HEK293 (cell line): ENCODE measurements at regions not wholly inside any gene's neighbourhood (a gene's known extent, or its start where the extent isn't known, plus 50 kb on each side); places are given as distances from the start of the nearest gene placed in this dataset.

Experiments used
- CTCF ChIA-PET: fragments of 350-600 bp; formaldehyde crosslinking; extraction: SDS; loops from one replicate; lab custom pipeline; 2021; ENCODE audit warnings: antibody characterized with exemption; lab: Yijun Ruan, JAX
- POLR2A ChIA-PET: fragments of 300-600 bp; formaldehyde crosslinking; extraction: SDS; loops from one replicate; lab custom pipeline; 2020; ENCODE audit warnings: antibody characterized with exemption, inconsistent platforms; lab: Yijun Ruan, JAX
- H3K27ac ChIP-seq: fragments of 200-500 bp; sonication (Bioruptor generic); 2 replicates; pipeline ENCODE4 v1.5.1; 2014; ENCODE audit warnings: low read depth, low read length, control low read depth, inconsistent platforms; ENCODE audit errors: extremely low read depth
- H3K36me3 ChIP-seq, 2 experiments: fragments of 200-500 bp in 1 of 2; sonication (Bioruptor generic) in 1 of 2; 1 replicate in 1 of 2; 2 replicates in 1 of 2; pipeline ENCODE4 v1.5.1; 2014 to 2017; ENCODE audit warnings: inconsistent platforms in 2 of 2, low read length in 2 of 2; ENCODE audit not compliant: control insufficient read depth in 2 of 2, insufficient read depth in 1 of 2
- H3K4me1 ChIP-seq: fragments of 200-500 bp; sonication (Bioruptor generic); 2 replicates; pipeline ENCODE4 v1.5.1; 2014; ENCODE audit warnings: mild to moderate bottlenecking, low read length, inconsistent platforms; ENCODE audit not compliant: control insufficient read depth, insufficient read depth
- H3K4me3 ChIP-seq: 2 replicates; pipeline ENCODE4 v1.5.1; 2011; ENCODE audit warnings: low read depth, mild to moderate bottlenecking, control low read depth, low read length, moderate library complexity
- H3K9me3 ChIP-seq: fragments of 200-500 bp; sonication (Bioruptor generic); 2 replicates; pipeline ENCODE4 v1.5.1; 2014; ENCODE audit warnings: low read depth, low read length, inconsistent platforms; ENCODE audit not compliant: control insufficient read depth, insufficient read depth
- KLF16 ChIP-seq: fragments of 450-650 bp; formaldehyde crosslinking; IDR thresholded peaks from 2 replicates; pipeline ENCODE4 v1.5.1; 2017; ENCODE audit warnings: missing biosample characterization, missing genetic modification characterization
- OVOL3 ChIP-seq: fragments of 450-650 bp; formaldehyde crosslinking; IDR thresholded peaks from 2 replicates; pipeline ENCODE4 v1.5.1; 2016; ENCODE audit warnings: missing biosample characterization, missing genetic modification characterization
- PRDM1 ChIP-seq: fragments of 450-650 bp; formaldehyde crosslinking; IDR thresholded peaks from 2 replicates; pipeline ENCODE4; 2016; ENCODE audit warnings: missing biosample characterization, missing genetic modification characterization
- ZBTB17 ChIP-seq: fragments of 450-650 bp; formaldehyde crosslinking; IDR thresholded peaks from 2 replicates; pipeline ENCODE4 v1.5.1; 2016; ENCODE audit warnings: missing biosample characterization, missing genetic modification characterization
- ZBTB20 ChIP-seq: fragments of 450-650 bp; formaldehyde crosslinking; IDR thresholded peaks from 2 replicates; pipeline ENCODE4 v1.5.1; 2016; ENCODE audit warnings: missing biosample characterization, missing genetic modification characterization
- ZBTB21 ChIP-seq: fragments of 450-650 bp; formaldehyde crosslinking; IDR thresholded peaks from 2 replicates; pipeline ENCODE4 v1.5.1; 2017; ENCODE audit warnings: missing biosample characterization, missing genetic modification characterization
- ZBTB48 ChIP-seq: fragments of 450-650 bp; formaldehyde crosslinking; IDR thresholded peaks from 2 replicates; pipeline ENCODE4 v1.5.1; 2016; ENCODE audit warnings: missing biosample characterization, missing genetic modification characterization
- ZBTB8A ChIP-seq: fragments of 450-650 bp; formaldehyde crosslinking; IDR thresholded peaks from 2 replicates; pipeline ENCODE4 v1.5.1; 2016; ENCODE audit warnings: missing biosample characterization, missing genetic modification characterization
- ZNF10 ChIP-seq: fragments of 450-650 bp; formaldehyde crosslinking; IDR thresholded peaks from 2 replicates; pipeline ENCODE4 v1.5.1; 2017; ENCODE audit warnings: missing biosample characterization, missing genetic modification characterization
- ZNF112 ChIP-seq: fragments of 450-650 bp; formaldehyde crosslinking; IDR thresholded peaks from 2 replicates; pipeline ENCODE4 v1.5.0; 2017; ENCODE audit warnings: missing biosample characterization, missing genetic modification characterization
- ZNF132 ChIP-seq: fragments of 450-650 bp; formaldehyde crosslinking; IDR thresholded peaks from 2 replicates; pipeline ENCODE4 v1.5.1; 2017; ENCODE audit warnings: missing biosample characterization, missing genetic modification characterization, borderline replicate concordance
- ZNF146 ChIP-seq: fragments of 450-650 bp; formaldehyde crosslinking; IDR thresholded peaks from 2 replicates; pipeline ENCODE4 v1.5.1; 2016; ENCODE audit warnings: missing biosample characterization, missing genetic modification characterization
- ZNF26 ChIP-seq: fragments of 450-650 bp; formaldehyde crosslinking; IDR thresholded peaks from 2 replicates; pipeline ENCODE4 v1.5.1; 2016; ENCODE audit warnings: missing biosample characterization, missing genetic modification characterization
- ZNF37A ChIP-seq: fragments of 450-650 bp; IDR thresholded peaks from 2 replicates; pipeline ENCODE4 v1.5.1; 2018; ENCODE audit warnings: missing biosample characterization, missing genetic modification characterization
- ZNF426 ChIP-seq: fragments of 450-650 bp; formaldehyde crosslinking; IDR thresholded peaks from 2 replicates; pipeline ENCODE4 v1.5.1; 2017; ENCODE audit warnings: missing biosample characterization, missing genetic modification characterization, mild to moderate bottlenecking, inconsistent platforms, moderate library complexity
- ZNF514 ChIP-seq: fragments of 450-650 bp; formaldehyde crosslinking; IDR thresholded peaks from 2 replicates; pipeline ENCODE4 v1.5.1; 2016; ENCODE audit warnings: missing biosample characterization, missing genetic modification characterization
- ZNF555 ChIP-seq: fragments of 450-650 bp; formaldehyde crosslinking; conservative IDR thresholded peaks from 2 replicates; pipeline ENCODE4 v1.5.1; 2017; ENCODE audit warnings: missing biosample characterization, mild to moderate bottlenecking, missing genetic modification characterization, inconsistent platforms
- ZNF596 ChIP-seq: fragments of 450-650 bp; IDR thresholded peaks from 2 replicates; pipeline ENCODE4 v1.5.0; 2018; ENCODE audit warnings: missing biosample characterization, mild to moderate bottlenecking, missing genetic modification characterization, moderate library complexity
- ZNF600 ChIP-seq: fragments of 450-650 bp; formaldehyde crosslinking; IDR thresholded peaks from 2 replicates; pipeline ENCODE4 v1.5.1; 2016; ENCODE audit warnings: missing biosample characterization, missing genetic modification characterization
- ZNF704 ChIP-seq: fragments of 450-650 bp; formaldehyde crosslinking; IDR thresholded peaks from 2 replicates; pipeline ENCODE4 v1.5.1; 2016; ENCODE audit warnings: missing biosample characterization, missing genetic modification characterization
- ZNF707 ChIP-seq: fragments of 450-650 bp; formaldehyde crosslinking; IDR thresholded peaks from 2 replicates; pipeline ENCODE4 v1.5.1; 2016; ENCODE audit warnings: missing biosample characterization, missing genetic modification characterization
- ZSCAN16 ChIP-seq: fragments of 450-650 bp; formaldehyde crosslinking; IDR thresholded peaks from 2 replicates; pipeline ENCODE4 v1.5.1; 2016; ENCODE audit warnings: missing biosample characterization, missing genetic modification characterization

- ChIA-PET POLR2A (no interaction called here), CTCF (interaction anchor here (0.5 to 1.7 kb wide), 11 partner anchors 8 to 447 kb away, joined by 3 to 5 read pairs (median 4); no protein-coding TSS in a partner anchor)
- H3K9me3 ChIP-seq = no peaks in the 10 kb centered on the region
- H3K27ac ChIP-seq = no peak overlapping the region
- H3K36me3 ChIP-seq = no peaks in the 10 kb centered on the region
- TF ChIP-seq ZNF704 (tag by site-specific recombination) (no peak), ZBTB17 (tag by site-specific recombination) (no peak), ZNF10 (tag by site-specific recombination) (no peak), ZBTB48 (tag by site-specific recombination) (no peak), ZNF26 (tag by site-specific recombination) (no peak), ZSCAN16 (tag by site-specific recombination) (no peak), ZNF707 (no peak), KLF16 (tag by site-specific recombination) (no peak), ZBTB20 (tag by site-specific recombination) (no peak), ZNF600 (tag by site-specific recombination) (no peak), ZBTB21 (tag by site-specific recombination) (no peak), ZBTB8A (no peak), ZNF37A (no peak)
- no peak overlapping the region for H3K4me3 ChIP-seq
- no peaks in the 10 kb centered on the region for H3K4me1 ChIP-seq
These were observed 103.3 kb upstream of the PMCH start for GRCh38 chr12:102300824-102301461.

GRCh38 chr12:102299731-102300130 lies 102.1 kb upstream of the PMCH start:
- ChIA-PET POLR2A (no interaction called here), CTCF (interaction anchor here (0.5 to 1.7 kb wide), 8 partner anchors 28 to 441 kb away, joined by 4 to 5 read pairs (median 4); no protein-coding TSS in a partner anchor)
- H3K36me3 ChIP-seq = no peaks in the 10 kb centered on the region
- H3K4me1 ChIP-seq = no peaks in the 10 kb centered on the region
- no peaks in the 10 kb centered on the region for H3K9me3 ChIP-seq
- no peak overlapping the region for H3K27ac ChIP-seq
- no peak overlapping the region for H3K4me3 ChIP-seq
- TF ChIP-seq ZNF132 (tag by site-specific recombination) (no peak), ZNF555 (tag by site-specific recombination) (no peak), PRDM1 (no peak), ZNF596 (tag by site-specific recombination) (no peak), ZNF514 (tag by site-specific recombination) (no peak), ZNF146 (tag by site-specific recombination) (no peak), ZNF112 (no peak), ZBTB8A (no peak), ZNF426 (tag by site-specific recombination) (no peak)

- Histone ChIP-seq H3K4me1 (no peaks in the 10 kb centered on the region), H3K27ac (no peak overlapping the region), H3K36me3 (no peaks in the 10 kb centered on the region), H3K9me3 (no peaks in the 10 kb centered on the region), H3K4me3 (no peak overlapping the region)
- no peak for TF ChIP-seq OVOL3 (tag by site-specific recombination)
- ChIA-PET CTCF (no interaction called here), POLR2A (no interaction called here)
These were observed 100.4 kb upstream of the PMCH start for GRCh38 chr12:102298022-102298421.
